Endothelial cell of umbilical vein (primary cell): ENCODE measurements at regions not wholly inside any gene's neighbourhood (a gene's known extent, or its start where the extent isn't known, plus 50 kb on each side); places are given as distances from the start of the nearest gene placed in this dataset.

ENCODE experiments used
- BruUV-seq: library from RNA; stranded (reverse); fragments of 400-500 nt; replicated peaks from 2 replicates; lab custom pipeline; 2021; lab: Mats Ljungman, UMichigan
- CTCF ChIA-PET: fragments of 300-600, 350-600 bp; sonication (Branson Sonifier 250); formaldehyde crosslinking; loops from one replicate; lab custom pipeline; 2021; ENCODE audit warnings: antibody characterized with exemption, inconsistent platforms; lab: Charles Lee
- POLR2A ChIA-PET: fragments of 300-600, 350-600 bp; sonication (Branson Sonifier 250); formaldehyde crosslinking; loops from one replicate; lab custom pipeline; 2021; ENCODE audit warnings: antibody characterized with exemption, inconsistent platforms; lab: Charles Lee
- DNase-seq: peaks from one replicate; pipeline ENCODE4 v3.0.0-alpha.2; 2011; ENCODE audit warnings: low read depth, low spot score
- FAIRE-seq: peaks from 2 replicates; lab custom pipeline; 2011; peaks lifted over from hg19 to GRCh38; lab: Jason Lieb, UNC
- H2AFZ ChIP-seq: 2 replicates; pipeline ENCODE4 v1.6.0; 2012; ENCODE audit warnings: low read depth, low read length, control low read depth, inconsistent platforms
- H3K27ac ChIP-seq: 2 replicates; pipeline ENCODE4 v1.5.1; 2011; ENCODE audit warnings: low read depth, mild to moderate bottlenecking, control low read depth, low read length, moderate library complexity; ENCODE audit not compliant: insufficient read depth
- H3K27me3 ChIP-seq, 2 experiments: 2 replicates each; pipeline versions ENCODE4 v1.6.0 to v1.6.1; 2011; ENCODE audit warnings: low read length in 2 of 2, mixed read lengths in 1 of 2; ENCODE audit not compliant: control insufficient read depth in 2 of 2, insufficient read depth in 2 of 2
- H3K36me3 ChIP-seq, 2 experiments: 2 replicates in 1 of 2; 3 replicates in 1 of 2; pipeline ENCODE4 v1.5.1; 2011; ENCODE audit warnings: low read length in 2 of 2, mild to moderate bottlenecking in 1 of 2, moderate library complexity in 1 of 2; ENCODE audit not compliant: control insufficient read depth in 2 of 2, insufficient read depth in 2 of 2; ENCODE audit errors: extremely low read depth in 1 of 2
- H3K4me1 ChIP-seq: 3 replicates; pipeline ENCODE4 v1.5.1; 2011; ENCODE audit warnings: mild to moderate bottlenecking, low read length; ENCODE audit not compliant: control insufficient read depth, insufficient read depth; ENCODE audit errors: extremely low read depth
- H3K4me2 ChIP-seq: 2 replicates; pipeline ENCODE4 v1.6.1; 2011; ENCODE audit warnings: low read length, control low read depth, mixed read lengths; ENCODE audit not compliant: insufficient read depth
- H3K4me3 ChIP-seq, 3 experiments: fragments of 200-600 bp in 1 of 3; sonication (generic), shearing (Covaris generic) in 1 of 3; replicated peaks in 1 of 3; 2 replicates each; pipeline ENCODE4 v1.5.1; 2011 to 2016; ENCODE audit warnings: control low read depth in 3 of 3, low read length in 3 of 3, mild to moderate bottlenecking in 2 of 3, inconsistent platforms in 1 of 3, low read depth in 1 of 3, moderate library complexity in 1 of 3; ENCODE audit not compliant: insufficient read depth in 1 of 3
- H3K79me2 ChIP-seq: 2 replicates; pipeline ENCODE4 v1.6.0; 2012; ENCODE audit warnings: low read length, inconsistent platforms; ENCODE audit not compliant: control insufficient read depth, insufficient read depth
- H3K9ac ChIP-seq: replicated peaks from 2 replicates; pipeline ENCODE3; 2011; ENCODE audit warnings: low read length, control low read depth; ENCODE audit not compliant: insufficient read depth; ENCODE audit errors: extremely low read depth
- H3K9me1 ChIP-seq: replicated peaks from 3 replicates; pipeline ENCODE4 v1.6.0; 2011; ENCODE audit warnings: mild to moderate bottlenecking, low read length; ENCODE audit not compliant: control insufficient read depth, insufficient read depth; ENCODE audit errors: extremely low read depth
- H3K9me3 ChIP-seq: replicated peaks from 2 replicates; pipeline ENCODE4 v1.5.1; 2012; ENCODE audit warnings: low read length, inconsistent platforms; ENCODE audit not compliant: control insufficient read depth, insufficient read depth
- H4K20me1 ChIP-seq: replicated peaks from 2 replicates; pipeline ENCODE3; 2011; ENCODE audit warnings: mild to moderate bottlenecking, low read length; ENCODE audit not compliant: control insufficient read depth, insufficient read depth; ENCODE audit errors: extremely low read depth
- EZH2 ChIP-seq: IDR thresholded peaks from 2 replicates; pipeline ENCODE4 v1.6.1; 2012; ENCODE audit warnings: borderline replicate concordance, low read depth, mild to moderate bottlenecking, moderate library complexity, low read length, inconsistent platforms; ENCODE audit not compliant: severe bottlenecking
- FOS ChIP-seq: IDR thresholded peaks from 2 replicates; pipeline ENCODE4 v1.6.1; 2011; ENCODE audit warnings: mild to moderate bottlenecking, low read length, moderate library complexity, borderline replicate concordance; ENCODE audit not compliant: insufficient read depth
- GATA2 ChIP-seq: IDR thresholded peaks from 2 replicates; pipeline ENCODE4 v1.7.0; 2011; ENCODE audit warnings: low read depth, mild to moderate bottlenecking, moderate library complexity, mixed read lengths, low read length; ENCODE audit not compliant: insufficient read length, insufficient read depth
- JUN ChIP-seq: IDR thresholded peaks from 2 replicates; pipeline ENCODE4 v1.6.1; 2011; ENCODE audit warnings: borderline replicate concordance, low read depth; ENCODE audit not compliant: insufficient read length, insufficient read depth
- MYC ChIP-seq: IDR thresholded peaks from one replicate; pipeline ENCODE4 v1.6.1; 2011; ENCODE audit warnings: mild to moderate bottlenecking, low read depth, low read length
- POLR2A ChIP-seq: IDR thresholded peaks from 2 replicates; pipeline ENCODE4 v1.6.1; 2012; ENCODE audit warnings: low read depth, mild to moderate bottlenecking, control low read depth, low read length
- POLR2AphosphoS5 ChIP-seq: IDR thresholded peaks from 2 replicates; pipeline ENCODE4 v1.6.1; 2012; ENCODE audit warnings: low read depth, mild to moderate bottlenecking, control low read depth, low read length, moderate library complexity; ENCODE audit not compliant: insufficient read depth
- dilution Hi-C: fragments of 300-500 bp; cut with MboI; formaldehyde crosslinking; loops from one replicate; pipeline ENCODE4 v1.15.0; 2019; ENCODE audit warnings: low sequenced_read_pairs; ENCODE audit not compliant: extremely low pct_ligation_motif_present
- intact Hi-C: fragments of 100-400 bp; cut with micrococcal nuclease; formaldehyde crosslinking; loops from one replicate; pipeline ENCODE4 v1.10.0; 2022
- TF ChIP-seq, protein P1 (sequence below): IDR thresholded peaks from 2 replicates; pipeline ENCODE4 v1.6.1; 2011; ENCODE audit not compliant: insufficient read depth, insufficient read length
- TF ChIP-seq, protein P2 (sequence below), 2 donors: IDR thresholded peaks; 1 replicate in 1 of 2; 2 replicates in 1 of 2; pipeline ENCODE4 v1.5.1; 2011; ENCODE audit warnings: low read length in 2 of 2, mild to moderate bottlenecking in 2 of 2, moderate library complexity in 2 of 2, control low read depth in 1 of 2, inconsistent platforms in 1 of 2, low read depth in 1 of 2; ENCODE audit not compliant: insufficient read depth in 1 of 2; ENCODE audit errors: extremely low read depth in 1 of 2

DNA sequence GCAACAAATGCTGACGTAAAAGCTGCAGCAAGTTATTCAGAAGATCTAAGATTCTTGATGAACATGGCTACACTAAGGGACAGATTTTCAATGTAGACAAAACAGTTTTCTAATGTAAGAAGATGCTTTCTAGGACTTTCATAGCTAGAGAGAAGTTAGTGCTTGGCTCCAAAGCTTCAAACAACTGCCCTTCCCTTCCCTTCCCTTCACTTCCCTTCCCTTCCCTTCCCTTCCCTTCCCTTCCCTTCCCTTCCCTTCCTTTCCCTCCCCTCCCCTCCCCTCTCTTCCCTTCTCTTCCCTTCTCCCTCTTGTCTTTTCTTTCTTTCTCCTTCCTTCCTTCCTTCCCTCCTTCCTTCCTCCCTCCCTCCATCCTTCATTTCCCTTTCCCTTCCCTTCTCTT lies 365.3 kb upstream of the ADGRL4 start:
- Histone ChIP-seq H3K9me3 (no peaks in the 10 kb centered on the region), H2AFZ (no peak overlapping the region), H3K79me2 (no peaks in the 10 kb centered on the region), H3K4me2 (no peak overlapping the region), H3K9ac (no peak overlapping the region), H3K9me1 (no peaks in the 10 kb centered on the region), H3K4me3 (no peak overlapping the region), H3K4me1 (peaks cover 6% of the 10 kb centered on the region), H3K27me3 (no peaks in the 10 kb centered on the region), H4K20me1 (no peaks in the 10 kb centered on the region), H3K36me3 (no peaks in the 10 kb centered on the region), H3K27ac (no peak overlapping the region)
- TF ChIP-seq, protein P1, sequence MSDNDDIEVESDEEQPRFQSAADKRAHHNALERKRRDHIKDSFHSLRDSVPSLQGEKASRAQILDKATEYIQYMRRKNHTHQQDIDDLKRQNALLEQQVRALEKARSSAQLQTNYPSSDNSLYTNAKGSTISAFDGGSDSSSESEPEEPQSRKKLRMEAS, result no peak
- TF ChIP-seq JUN (no peak), FOS (no peak), POLR2AphosphoS5 (no peak), GATA2 (no peak), EZH2 (no peak), POLR2A (no peak), MYC (no peak)
- TF ChIP-seq, protein P2, sequence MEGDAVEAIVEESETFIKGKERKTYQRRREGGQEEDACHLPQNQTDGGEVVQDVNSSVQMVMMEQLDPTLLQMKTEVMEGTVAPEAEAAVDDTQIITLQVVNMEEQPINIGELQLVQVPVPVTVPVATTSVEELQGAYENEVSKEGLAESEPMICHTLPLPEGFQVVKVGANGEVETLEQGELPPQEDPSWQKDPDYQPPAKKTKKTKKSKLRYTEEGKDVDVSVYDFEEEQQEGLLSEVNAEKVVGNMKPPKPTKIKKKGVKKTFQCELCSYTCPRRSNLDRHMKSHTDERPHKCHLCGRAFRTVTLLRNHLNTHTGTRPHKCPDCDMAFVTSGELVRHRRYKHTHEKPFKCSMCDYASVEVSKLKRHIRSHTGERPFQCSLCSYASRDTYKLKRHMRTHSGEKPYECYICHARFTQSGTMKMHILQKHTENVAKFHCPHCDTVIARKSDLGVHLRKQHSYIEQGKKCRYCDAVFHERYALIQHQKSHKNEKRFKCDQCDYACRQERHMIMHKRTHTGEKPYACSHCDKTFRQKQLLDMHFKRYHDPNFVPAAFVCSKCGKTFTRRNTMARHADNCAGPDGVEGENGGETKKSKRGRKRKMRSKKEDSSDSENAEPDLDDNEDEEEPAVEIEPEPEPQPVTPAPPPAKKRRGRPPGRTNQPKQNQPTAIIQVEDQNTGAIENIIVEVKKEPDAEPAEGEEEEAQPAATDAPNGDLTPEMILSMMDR (IDR thresholded peaks at IDR 0.05; ENCODE audit: extremely low read depth in 1 of 2, insufficient read depth in 1 of 2, low read depth in 1 of 2, low read length in 2 of 2), result no peak
- POLR2A ChIA-PET, result no interaction called here
- CTCF ChIA-PET, result no interaction called here
- dilution Hi-C loops (no loop called here), intact Hi-C loops (no loop called here)
- DNase-seq, result no peak
- no TSS peak for BruUV-seq
- FAIRE-seq, result no peak
